Right atrium auricular region (tissue), 2 donors: ENCODE measurements at regions not wholly inside any gene's neighbourhood (a gene's known extent, or its start where the extent isn't known, plus 50 kb on each side); places are given as distances from the start of the nearest gene placed in this dataset.

Experiments used
- DNase-seq: peaks from one replicate; pipeline ENCODE4 v3.0.0-alpha.2; 2019; ENCODE audit warnings: low spot score
- H3K27ac ChIP-seq, 2 donors: fragments of 200-600 bp; sonication (generic); 1 replicate in 1 of 2; 2 replicates in 1 of 2; pipeline ENCODE4 v1.5.1; 2016 to 2019
- H3K27me3 ChIP-seq, 2 donors: fragments of 200-600 bp; sonication (generic); one replicate each; pipeline versions ENCODE4 v1.5.1 to v1.6.0; 2017 to 2019
- H3K36me3 ChIP-seq: fragments of 200-600 bp; sonication (generic); one replicate; pipeline ENCODE4 v1.5.1; 2016
- H3K4me1 ChIP-seq, 2 donors: fragments of 200-600 bp; sonication (generic); one replicate each; pipeline versions ENCODE4 v1.5.1 to v1.6.0; 2017 to 2019
- H3K4me3 ChIP-seq, 2 donors: fragments of 200-600 bp; sonication (generic); 1 replicate in 1 of 2; 2 replicates in 1 of 2; pipeline ENCODE4 v1.5.1; 2017 to 2019; ENCODE audit warnings: mild to moderate bottlenecking in 1 of 2, moderate library complexity in 1 of 2
- H3K9me3 ChIP-seq, 2 donors: fragments of 200-600 bp; sonication (generic); one replicate each; pipeline ENCODE4 v1.5.1; 2019
- CTCF ChIP-seq, 2 donors: fragments of 200-600 bp; sonication (generic); IDR thresholded peaks; one replicate each; pipeline ENCODE4 v1.5.1; 2019; ENCODE audit warnings: antibody characterized with exemption in 2 of 2

- Histone ChIP-seq H3K4me3 (no peak overlapping the region), H3K27me3 (no peaks in the 10 kb centered on the region), H3K9me3 (no peaks in the 10 kb centered on the region), H3K36me3 (no peaks in the 10 kb centered on the region), H3K27ac (no peak overlapping the region), H3K4me1 (peaks cover 0 to 12% of the 10 kb centered on the region in 2 donors)
- peak; percentile 26 for DNase-seq
- TF ChIP-seq CTCF (IDR thresholded peaks at IDR 0.05), result no peak
Measured at GRCh38 chr11:134581966-134582769, 170.1 kb upstream of the B3GAT1 start.

- DNase-seq, result peak; percentile 36
- Histone ChIP-seq H3K27ac (no peak overlapping the region), H3K27me3 (no peaks in the 10 kb centered on the region), H3K4me1 (peaks cover 0 to 12% of the 10 kb centered on the region in 2 donors), H3K4me3 (no peak overlapping the region), H3K9me3 (no peaks in the 10 kb centered on the region), H3K36me3 (no peaks in the 10 kb centered on the region)
- TF ChIP-seq CTCF (IDR thresholded peaks at IDR 0.05), result no peak
Measured at GRCh38 chr11:134581121-134581626, 169.1 kb upstream of the B3GAT1 start.

GRCh38 chr11:134580610-134580975 lies 168.6 kb upstream of the B3GAT1 start:
- peak; percentile 49 for DNase-seq
- Histone ChIP-seq H3K27me3 (no peaks in the 10 kb centered on the region), H3K9me3 (no peaks in the 10 kb centered on the region), H3K27ac (no peak overlapping the region), H3K36me3 (no peaks in the 10 kb centered on the region), H3K4me1 (peaks cover 0 to 12% of the 10 kb centered on the region in 2 donors), H3K4me3 (no peak overlapping the region)
- no peak for TF ChIP-seq CTCF (IDR thresholded peaks at IDR 0.05)

- peak; percentile 36 for DNase-seq
- Histone ChIP-seq H3K27me3 (no peaks in the 10 kb centered on the region), H3K27ac (no peak overlapping the region), H3K4me1 (peaks cover 0 to 12% of the 10 kb centered on the region in 2 donors), H3K4me3 (no peak overlapping the region), H3K9me3 (no peaks in the 10 kb centered on the region), H3K36me3 (no peaks in the 10 kb centered on the region)
- TF ChIP-seq CTCF (IDR thresholded peaks at IDR 0.05), result no peak
Measured at GRCh38 chr11:134579724-134580609, 167.9 kb upstream of the B3GAT1 start.

- Histone ChIP-seq H3K9me3 (no peaks in the 10 kb centered on the region), H3K4me3 (no peak overlapping the region), H3K36me3 (no peaks in the 10 kb centered on the region), H3K27ac (no peak overlapping the region), H3K27me3 (no peaks in the 10 kb centered on the region), H3K4me1 (peaks cover 0 to 4% of the 10 kb centered on the region in 2 donors)
- DNase-seq, result peak; percentile 36
- no peak for TF ChIP-seq CTCF (IDR thresholded peaks at IDR 0.05)
Measured at GRCh38 chr11:134578807-134579723, 167.0 kb upstream of the B3GAT1 start.
